ENCODE measurements at regions not wholly inside any gene's neighbourhood (a gene's known extent, or its start where the extent isn't known, plus 50 kb on each side); places are given as distances from the start of the nearest gene placed in this dataset.

GRCh38 chr6:145294942-145295341 lies 440.4 kb downstream of the EPM2A start:
- Histone ChIP-seq H3K27ac (ENCODE audit: low read depth in 1 of 2, low read length in 2 of 2) (no peak overlapping the region), H3K9me3 (ENCODE audit: control insufficient read depth in 4 of 4, low read length in 3 of 4) (no peaks in the 10 kb centered on the region), H3K27me3 (ENCODE audit: control insufficient read depth in 4 of 4, insufficient read depth in 4 of 4, low read length in 3 of 4) (no peaks in the 10 kb centered on the region), H3K36me3 (ENCODE audit: control insufficient read depth in 4 of 4, insufficient read depth in 3 of 4, low read depth in 1 of 4, low read length in 3 of 4) (no peaks in the 10 kb centered on the region), H3K4me3 (ENCODE audit: low read depth in 1 of 3, low read length in 3 of 3) (no peak overlapping the region), H3K4me1 (ENCODE audit: control insufficient read depth in 4 of 4, insufficient read depth in 4 of 4, low read length in 3 of 4) (no peaks in the 10 kb centered on the region), H3K9ac (ENCODE audit: low read depth in 1 of 2, low read length in 2 of 2) (no peak overlapping the region)
- 76% methylated on average over 4 of the region's 4 CpGs for WGBS
- no peak for TF ChIP-seq SP1 (IDR thresholded peaks at IDR 0.05)
- no peak for TF ChIP-seq FOXA1 (IDR thresholded peaks at IDR 0.05)
- no peak for TF ChIP-seq GABPA (IDR thresholded peaks at IDR 0.05 in 1 of 2, conservative IDR thresholded peaks at IDR 0.05 in 1 of 2)
- TF ChIP-seq RXRA (IDR thresholded peaks at IDR 0.05): no peak
- TF ChIP-seq HNF4G (IDR thresholded peaks at IDR 0.05): no peak
- no peak for TF ChIP-seq JUND (IDR thresholded peaks at IDR 0.05)
- TF ChIP-seq, protein P1, sequence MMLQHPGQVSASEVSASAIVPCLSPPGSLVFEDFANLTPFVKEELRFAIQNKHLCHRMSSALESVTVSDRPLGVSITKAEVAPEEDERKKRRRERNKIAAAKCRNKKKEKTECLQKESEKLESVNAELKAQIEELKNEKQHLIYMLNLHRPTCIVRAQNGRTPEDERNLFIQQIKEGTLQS (IDR thresholded peaks at IDR 0.05): no peak
- no peak for TF ChIP-seq EGR1 (IDR thresholded peaks at IDR 0.05; ENCODE audit: low read depth in 2 of 2)
- TF ChIP-seq, protein P2, sequence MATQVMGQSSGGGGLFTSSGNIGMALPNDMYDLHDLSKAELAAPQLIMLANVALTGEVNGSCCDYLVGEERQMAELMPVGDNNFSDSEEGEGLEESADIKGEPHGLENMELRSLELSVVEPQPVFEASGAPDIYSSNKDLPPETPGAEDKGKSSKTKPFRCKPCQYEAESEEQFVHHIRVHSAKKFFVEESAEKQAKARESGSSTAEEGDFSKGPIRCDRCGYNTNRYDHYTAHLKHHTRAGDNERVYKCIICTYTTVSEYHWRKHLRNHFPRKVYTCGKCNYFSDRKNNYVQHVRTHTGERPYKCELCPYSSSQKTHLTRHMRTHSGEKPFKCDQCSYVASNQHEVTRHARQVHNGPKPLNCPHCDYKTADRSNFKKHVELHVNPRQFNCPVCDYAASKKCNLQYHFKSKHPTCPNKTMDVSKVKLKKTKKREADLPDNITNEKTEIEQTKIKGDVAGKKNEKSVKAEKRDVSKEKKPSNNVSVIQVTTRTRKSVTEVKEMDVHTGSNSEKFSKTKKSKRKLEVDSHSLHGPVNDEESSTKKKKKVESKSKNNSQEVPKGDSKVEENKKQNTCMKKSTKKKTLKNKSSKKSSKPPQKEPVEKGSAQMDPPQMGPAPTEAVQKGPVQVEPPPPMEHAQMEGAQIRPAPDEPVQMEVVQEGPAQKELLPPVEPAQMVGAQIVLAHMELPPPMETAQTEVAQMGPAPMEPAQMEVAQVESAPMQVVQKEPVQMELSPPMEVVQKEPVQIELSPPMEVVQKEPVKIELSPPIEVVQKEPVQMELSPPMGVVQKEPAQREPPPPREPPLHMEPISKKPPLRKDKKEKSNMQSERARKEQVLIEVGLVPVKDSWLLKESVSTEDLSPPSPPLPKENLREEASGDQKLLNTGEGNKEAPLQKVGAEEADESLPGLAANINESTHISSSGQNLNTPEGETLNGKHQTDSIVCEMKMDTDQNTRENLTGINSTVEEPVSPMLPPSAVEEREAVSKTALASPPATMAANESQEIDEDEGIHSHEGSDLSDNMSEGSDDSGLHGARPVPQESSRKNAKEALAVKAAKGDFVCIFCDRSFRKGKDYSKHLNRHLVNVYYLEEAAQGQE (IDR thresholded peaks at IDR 0.05): no peak
- no peak for TF ChIP-seq HNF4A (conservative IDR thresholded peaks at IDR 0.05)
- TF ChIP-seq TAF1 (conservative IDR thresholded peaks at IDR 0.05): no peak
- no peak for TF ChIP-seq RAD21 (IDR thresholded peaks at IDR 0.05)
- TF ChIP-seq YY1 (IDR thresholded peaks at IDR 0.05): no peak
- no peak for TF ChIP-seq NR2F2 (IDR thresholded peaks at IDR 0.05)
- TF ChIP-seq, protein P3, sequence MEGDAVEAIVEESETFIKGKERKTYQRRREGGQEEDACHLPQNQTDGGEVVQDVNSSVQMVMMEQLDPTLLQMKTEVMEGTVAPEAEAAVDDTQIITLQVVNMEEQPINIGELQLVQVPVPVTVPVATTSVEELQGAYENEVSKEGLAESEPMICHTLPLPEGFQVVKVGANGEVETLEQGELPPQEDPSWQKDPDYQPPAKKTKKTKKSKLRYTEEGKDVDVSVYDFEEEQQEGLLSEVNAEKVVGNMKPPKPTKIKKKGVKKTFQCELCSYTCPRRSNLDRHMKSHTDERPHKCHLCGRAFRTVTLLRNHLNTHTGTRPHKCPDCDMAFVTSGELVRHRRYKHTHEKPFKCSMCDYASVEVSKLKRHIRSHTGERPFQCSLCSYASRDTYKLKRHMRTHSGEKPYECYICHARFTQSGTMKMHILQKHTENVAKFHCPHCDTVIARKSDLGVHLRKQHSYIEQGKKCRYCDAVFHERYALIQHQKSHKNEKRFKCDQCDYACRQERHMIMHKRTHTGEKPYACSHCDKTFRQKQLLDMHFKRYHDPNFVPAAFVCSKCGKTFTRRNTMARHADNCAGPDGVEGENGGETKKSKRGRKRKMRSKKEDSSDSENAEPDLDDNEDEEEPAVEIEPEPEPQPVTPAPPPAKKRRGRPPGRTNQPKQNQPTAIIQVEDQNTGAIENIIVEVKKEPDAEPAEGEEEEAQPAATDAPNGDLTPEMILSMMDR (IDR thresholded peaks at IDR 0.05; ENCODE audit: low read depth, low read length, missing input control): no peak
- no peak for TF ChIP-seq FOXA2 (IDR thresholded peaks at IDR 0.05)
- TF ChIP-seq, protein P4, sequence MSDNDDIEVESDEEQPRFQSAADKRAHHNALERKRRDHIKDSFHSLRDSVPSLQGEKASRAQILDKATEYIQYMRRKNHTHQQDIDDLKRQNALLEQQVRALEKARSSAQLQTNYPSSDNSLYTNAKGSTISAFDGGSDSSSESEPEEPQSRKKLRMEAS (IDR thresholded peaks at IDR 0.05): no peak
- TF ChIP-seq, protein P5, sequence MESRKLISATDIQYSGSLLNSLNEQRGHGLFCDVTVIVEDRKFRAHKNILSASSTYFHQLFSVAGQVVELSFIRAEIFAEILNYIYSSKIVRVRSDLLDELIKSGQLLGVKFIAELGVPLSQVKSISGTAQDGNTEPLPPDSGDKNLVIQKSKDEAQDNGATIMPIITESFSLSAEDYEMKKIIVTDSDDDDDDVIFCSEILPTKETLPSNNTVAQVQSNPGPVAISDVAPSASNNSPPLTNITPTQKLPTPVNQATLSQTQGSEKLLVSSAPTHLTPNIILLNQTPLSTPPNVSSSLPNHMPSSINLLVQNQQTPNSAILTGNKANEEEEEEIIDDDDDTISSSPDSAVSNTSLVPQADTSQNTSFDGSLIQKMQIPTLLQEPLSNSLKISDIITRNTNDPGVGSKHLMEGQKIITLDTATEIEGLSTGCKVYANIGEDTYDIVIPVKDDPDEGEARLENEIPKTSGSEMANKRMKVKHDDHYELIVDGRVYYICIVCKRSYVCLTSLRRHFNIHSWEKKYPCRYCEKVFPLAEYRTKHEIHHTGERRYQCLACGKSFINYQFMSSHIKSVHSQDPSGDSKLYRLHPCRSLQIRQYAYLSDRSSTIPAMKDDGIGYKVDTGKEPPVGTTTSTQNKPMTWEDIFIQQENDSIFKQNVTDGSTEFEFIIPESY (IDR thresholded peaks at IDR 0.05): no peak
- no peak for DNase-seq (ENCODE audit: low spot score)

Data from liver (tissue), 8 donors.